GM10248 (cell line): ENCODE measurements at regions not wholly inside any gene's neighbourhood (a gene's known extent, or its start where the extent isn't known, plus 50 kb on each side); places are given as distances from the start of the nearest gene placed in this dataset.

Experiments
- CTCF ChIA-PET: fragments of 300-600 bp; sonication (Branson Sonifier 250); formaldehyde crosslinking; extraction: SDS; loops from one replicate; lab custom pipeline; 2021; ENCODE audit warnings: antibody characterized with exemption; lab: Yijun Ruan, JAX
- POLR2A ChIA-PET: fragments of 350-650 bp; sonication (Branson Sonifier 250); formaldehyde crosslinking; extraction: SDS; loops from one replicate; lab custom pipeline; 2020; ENCODE audit warnings: antibody characterized with exemption; lab: Yijun Ruan, JAX
- DNase-seq: peaks from one replicate; pipeline ENCODE4 v3.0.0; 2012; ENCODE audit errors: extremely low spot score
- CTCF ChIP-seq: IDR thresholded peaks from 2 replicates; pipeline ENCODE4 v1.5.1; 2012; ENCODE audit warnings: mild to moderate bottlenecking, low read depth; ENCODE audit errors: extremely low read depth, missing control alignments, control extremely low read depth

GRCh38 chr9:2934241-2934650 lies 90.4 kb upstream of the PUM3 start:
- no peak for DNase-seq
- CTCF ChIA-PET, result interaction anchor here (1.3 to 1.7 kb wide), 2 partner anchors 9 to 26 kb away, joined by 3 to 4 read pairs; no protein-coding TSS in a partner anchor
- POLR2A ChIA-PET, result no interaction called here
- TF ChIP-seq CTCF, result no peak

- CTCF ChIA-PET, result interaction anchor here (2.0 kb wide), 1 partner anchor 22 kb away, joined by 6 read pairs; no protein-coding TSS in a partner anchor
- no peak for DNase-seq
- no peak for TF ChIP-seq CTCF
- POLR2A ChIA-PET, result no interaction called here
Observed at GRCh38 chr9:2933165-2934095, 89.5 kb upstream of the PUM3 start.

- POLR2A ChIA-PET, result no interaction called here
- no peak for TF ChIP-seq CTCF
- DNase-seq, result no peak
- CTCF ChIA-PET, result no interaction called here
Observed at GRCh38 chr9:2928411-2928810, 84.5 kb upstream of the PUM3 start.

- DNase-seq, result no peak
- POLR2A ChIA-PET, result no interaction called here
- CTCF ChIA-PET, result no interaction called here
- no peak for TF ChIP-seq CTCF
Observed at GRCh38 chr9:2925016-2925415, 81.1 kb upstream of the PUM3 start.

GRCh38 chr9:2924380-2924768 lies 80.5 kb upstream of the PUM3 start:
- ChIA-PET CTCF (no interaction called here), POLR2A (no interaction called here)
- no peak for TF ChIP-seq CTCF
- no peak for DNase-seq

- no peak for TF ChIP-seq CTCF
- DNase-seq, result no peak
- ChIA-PET CTCF (interaction anchor here (1.1 to 1.6 kb wide), 3 partner anchors 10 to 20 kb away, joined by 3 to 5 read pairs (median 3); no protein-coding TSS in a partner anchor), POLR2A (no interaction called here)
Observed at GRCh38 chr9:2923766-2924379, 80.0 kb upstream of the PUM3 start.
